HG03196 (cell line): ENCODE measurements at regions not wholly inside any gene's neighbourhood (a gene's known extent, or its start where the extent isn't known, plus 50 kb on each side); places are given as distances from the start of the nearest gene placed in this dataset.

Experiments used
- ATAC-seq: cut with Tn5 transposase; IDR thresholded peaks from one replicate; pipeline ENCODE4 v1.9.1; 2021; ENCODE audit not compliant: unreplicated experiment

- no peak for ATAC-seq
Measured at GRCh38 chr18:65567372-65567771, 183.4 kb upstream of the CDH7 start.

- no peak for ATAC-seq
Measured at GRCh38 chr18:65548316-65548715, 202.5 kb upstream of the CDH7 start.

GRCh38 chr18:65547046-65547445 is 203.8 kb upstream of the CDH7 start:
- no peak for ATAC-seq

GRCh38 chr18:65544701-65545100 is 206.1 kb upstream of the CDH7 start:
- ATAC-seq, result no peak

GRCh38 chr18:65527879-65528633 is 222.8 kb upstream of the CDH7 start:
- ATAC-seq, result no peak

- no peak for ATAC-seq
Measured at GRCh38 chr18:65526099-65526498, 224.7 kb upstream of the CDH7 start.

GRCh38 chr18:65523461-65523860 is 227.4 kb upstream of the CDH7 start:
- no peak for ATAC-seq

- no peak for ATAC-seq
Measured at GRCh38 chr18:65522907-65523306, 227.9 kb upstream of the CDH7 start.

- no peak for ATAC-seq
Measured at GRCh38 chr18:65516209-65516608, 234.6 kb upstream of the CDH7 start.

- no peak for ATAC-seq
Measured at GRCh38 chr18:65498605-65499004, 252.2 kb upstream of the CDH7 start.

GRCh38 chr18:65487569-65487968 is 263.2 kb upstream of the CDH7 start:
- ATAC-seq, result no peak

GRCh38 chr18:65477455-65477854 is 273.4 kb upstream of the CDH7 start:
- no peak for ATAC-seq

- no peak for ATAC-seq
Measured at GRCh38 chr18:65468881-65469280, 281.9 kb upstream of the CDH7 start.

GRCh38 chr18:65464361-65464760 is 286.5 kb upstream of the CDH7 start:
- ATAC-seq, result no peak

GRCh38 chr18:65459741-65460140 is 291.1 kb upstream of the CDH7 start:
- ATAC-seq, result no peak

- ATAC-seq, result no peak
Measured at GRCh38 chr18:65458871-65459270, 291.9 kb upstream of the CDH7 start.

- ATAC-seq, result no peak
Measured at GRCh38 chr18:65439188-65439587, 311.6 kb upstream of the CDH7 start.

- ATAC-seq, result no peak
Measured at GRCh38 chr18:65436430-65436829, 314.4 kb upstream of the CDH7 start.

- ATAC-seq, result no peak
Measured at GRCh38 chr18:65435534-65435933, 315.3 kb upstream of the CDH7 start.

GRCh38 chr18:65429601-65430000 is 321.2 kb upstream of the CDH7 start:
- ATAC-seq, result no peak

- no peak for ATAC-seq
Measured at GRCh38 chr18:65425366-65425765, 325.4 kb upstream of the CDH7 start.

GRCh38 chr18:65423776-65424175 is 327.0 kb upstream of the CDH7 start:
- no peak for ATAC-seq

GRCh38 chr18:65422544-65423136 is 328.2 kb upstream of the CDH7 start:
- ATAC-seq, result no peak
